Vagina (tissue), 2 donors: ENCODE measurements at regions not wholly inside any gene's neighbourhood (a gene's known extent, or its start where the extent isn't known, plus 50 kb on each side); places are given as distances from the start of the nearest gene placed in this dataset.

ENCODE experiments used
- CTCF ChIP-seq, 3 experiments: fragments of 450-650 bp in 2 of 3; fragments of 200-600 bp in 1 of 3; sonication (generic) in 1 of 3; IDR thresholded peaks; one replicate each; pipeline ENCODE4 v1.5.1; 2017 to 2019; ENCODE audit warnings: antibody characterized with exemption in 3 of 3, mild to moderate bottlenecking in 2 of 3, moderate library complexity in 2 of 3
- POLR2A ChIP-seq, 2 donors: fragments of 450-650 bp; IDR thresholded peaks; one replicate each; pipeline ENCODE4 v1.6.1; 2017; ENCODE audit warnings: antibody characterized with exemption in 2 of 2, mild to moderate bottlenecking in 2 of 2, moderate library complexity in 2 of 2
- POLR2AphosphoS5 ChIP-seq, 2 donors: sonication (generic); formaldehyde crosslinking; IDR thresholded peaks; one replicate each; pipeline ENCODE4 v1.9.0; 2017; ENCODE audit warnings: antibody characterized with exemption in 2 of 2, mild to moderate bottlenecking in 2 of 2, low read depth in 1 of 2; ENCODE audit not compliant: insufficient read depth in 1 of 2

GRCh38 chr4:153151535-153152455 lies 52.4 kb upstream of the TRIM2 start:
- TF ChIP-seq CTCF (IDR thresholded peaks at IDR 0.05): no peak
- TF ChIP-seq POLR2A (IDR thresholded peaks at IDR 0.05): no peak
- no peak for TF ChIP-seq POLR2AphosphoS5 (IDR thresholded peaks at IDR 0.05; ENCODE audit: insufficient read depth in 1 of 2, low read depth in 1 of 2)
